ENCODE measurements at regions not wholly inside any gene's neighbourhood (a gene's known extent, or its start where the extent isn't known, plus 50 kb on each side); places are given as distances from the start of the nearest gene placed in this dataset.

DNA sequence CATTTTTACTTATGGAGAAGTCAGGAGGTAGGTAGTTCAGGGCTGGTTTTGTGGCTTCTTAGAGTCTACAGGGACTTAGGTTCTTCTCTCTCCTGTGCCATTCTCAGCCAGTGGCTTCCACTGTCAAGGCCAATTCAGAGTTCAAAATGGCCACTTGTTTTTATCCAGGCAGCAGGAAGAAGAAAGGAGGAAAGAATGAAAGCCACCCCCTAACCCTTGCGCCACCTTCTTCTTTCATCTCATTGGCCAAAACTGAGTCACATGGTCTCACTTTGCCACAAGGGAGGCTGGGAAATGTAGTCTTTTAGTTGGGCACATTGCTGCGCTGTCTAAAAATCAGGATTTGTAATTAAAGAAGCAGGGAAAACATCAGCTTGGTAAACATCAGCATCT is 60.8 kb upstream of the MED9 start:
- no peaks in the 10 kb centered on the region for H3K27me3 ChIP-seq (ENCODE audit: insufficient read depth, low read length, poor library complexity, severe bottlenecking)
- peak overlapping the region; percentile 70 for H2AFZ ChIP-seq (ENCODE audit: low read length)
- no peak overlapping the region for H3K4me3 ChIP-seq (ENCODE audit: low read length, poor library complexity, severe bottlenecking)
- H3K79me2 ChIP-seq (ENCODE audit: insufficient read depth, low read length) = no peaks in the 10 kb centered on the region
- peak overlapping the region; percentile 44 for H3K4me2 ChIP-seq (ENCODE audit: low read depth, low read length, poor library complexity, severe bottlenecking)
- peak overlapping the region; percentile 5 for H3K9ac ChIP-seq (ENCODE audit: low read depth, low read length, poor library complexity, severe bottlenecking)
- TF ChIP-seq, protein P1, sequence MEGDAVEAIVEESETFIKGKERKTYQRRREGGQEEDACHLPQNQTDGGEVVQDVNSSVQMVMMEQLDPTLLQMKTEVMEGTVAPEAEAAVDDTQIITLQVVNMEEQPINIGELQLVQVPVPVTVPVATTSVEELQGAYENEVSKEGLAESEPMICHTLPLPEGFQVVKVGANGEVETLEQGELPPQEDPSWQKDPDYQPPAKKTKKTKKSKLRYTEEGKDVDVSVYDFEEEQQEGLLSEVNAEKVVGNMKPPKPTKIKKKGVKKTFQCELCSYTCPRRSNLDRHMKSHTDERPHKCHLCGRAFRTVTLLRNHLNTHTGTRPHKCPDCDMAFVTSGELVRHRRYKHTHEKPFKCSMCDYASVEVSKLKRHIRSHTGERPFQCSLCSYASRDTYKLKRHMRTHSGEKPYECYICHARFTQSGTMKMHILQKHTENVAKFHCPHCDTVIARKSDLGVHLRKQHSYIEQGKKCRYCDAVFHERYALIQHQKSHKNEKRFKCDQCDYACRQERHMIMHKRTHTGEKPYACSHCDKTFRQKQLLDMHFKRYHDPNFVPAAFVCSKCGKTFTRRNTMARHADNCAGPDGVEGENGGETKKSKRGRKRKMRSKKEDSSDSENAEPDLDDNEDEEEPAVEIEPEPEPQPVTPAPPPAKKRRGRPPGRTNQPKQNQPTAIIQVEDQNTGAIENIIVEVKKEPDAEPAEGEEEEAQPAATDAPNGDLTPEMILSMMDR (conservative IDR thresholded peaks at IDR 0.05; ENCODE audit: low read length) = no peak
- TF ChIP-seq EZH2phosphoT487 (IDR thresholded peaks at IDR 0.05; ENCODE audit: borderline replicate concordance) = no peak
- H3F3A ChIP-seq (ENCODE audit: low read depth) = no peaks in the 10 kb centered on the region
- H3K36me3 ChIP-seq (ENCODE audit: insufficient read depth, low read length) = no peaks in the 10 kb centered on the region
- peaks cover 49% of the 10 kb centered on the region for H3K4me1 ChIP-seq (ENCODE audit: insufficient read depth, low read length, poor library complexity, severe bottlenecking)
- H3K9me3 ChIP-seq (ENCODE audit: insufficient read depth, low read depth, low read length) = no peaks in the 10 kb centered on the region
- no peaks in the 10 kb centered on the region for H4K20me1 ChIP-seq (ENCODE audit: insufficient read depth, low read length, poor library complexity, severe bottlenecking)
- H3K9me2 ChIP-seq (replicated peaks; ENCODE audit: low read depth, low read length) = no peaks in the 10 kb centered on the region

DNA sequence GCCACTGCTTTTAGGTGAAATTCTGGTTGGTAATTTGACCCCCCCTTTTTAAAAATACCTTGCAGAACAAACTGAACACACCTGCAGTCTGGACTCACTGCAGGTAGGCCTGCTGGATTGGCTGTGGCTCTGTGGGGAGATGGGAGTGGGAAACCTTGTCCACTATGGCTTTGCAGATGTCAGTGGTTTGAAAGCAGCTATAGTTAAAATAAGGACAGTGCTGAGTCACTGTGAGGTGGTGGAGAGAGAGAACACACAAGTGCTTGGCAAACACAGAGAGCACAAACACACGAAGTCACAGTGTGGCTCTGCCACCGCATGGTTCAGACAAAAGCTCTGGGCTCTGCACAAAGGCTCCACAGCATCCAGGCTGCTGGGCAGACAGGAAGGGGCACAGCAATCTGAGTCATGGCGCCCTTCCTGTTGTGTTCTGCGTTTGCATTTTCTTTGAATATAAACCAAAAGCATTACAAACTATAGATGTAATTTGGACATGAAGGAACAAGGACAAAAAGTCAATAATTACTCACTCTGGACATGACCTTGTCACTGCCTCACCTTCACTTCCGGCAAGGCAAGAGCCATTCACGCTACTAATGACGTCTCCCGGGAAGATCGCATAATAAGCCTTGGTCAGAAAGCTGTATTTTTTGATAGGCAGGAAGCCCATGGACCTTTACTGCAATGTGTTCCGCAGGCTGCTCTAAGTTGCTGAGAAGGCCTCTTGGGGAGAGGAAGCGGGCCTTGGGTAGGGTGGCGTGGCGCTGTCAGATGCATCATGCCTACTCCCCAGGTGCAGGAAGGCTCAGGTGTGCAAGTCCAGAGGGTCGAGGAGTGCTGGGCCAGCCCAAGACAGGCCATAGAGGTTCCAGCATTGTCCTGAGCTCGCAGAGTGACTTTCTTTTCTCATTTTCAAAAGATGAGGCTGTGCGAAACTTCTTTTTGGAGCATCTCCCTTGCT is 60.1 kb upstream of the MED9 start:
- Histone ChIP-seq H3K9me2 (replicated peaks; ENCODE audit: low read depth, low read length) (no peaks in the 10 kb centered on the region), H3K4me3 (ENCODE audit: low read length, poor library complexity, severe bottlenecking) (no peak overlapping the region), H3K36me3 (ENCODE audit: insufficient read depth, low read length) (no peaks in the 10 kb centered on the region), H2AFZ (ENCODE audit: low read length) (peak overlapping the region; percentile 70), H3K4me1 (ENCODE audit: insufficient read depth, low read length, poor library complexity, severe bottlenecking) (peaks cover 55% of the 10 kb centered on the region), H3K9me3 (ENCODE audit: insufficient read depth, low read depth, low read length) (no peaks in the 10 kb centered on the region), H4K20me1 (ENCODE audit: insufficient read depth, low read length, poor library complexity, severe bottlenecking) (no peaks in the 10 kb centered on the region), H3K9ac (ENCODE audit: low read depth, low read length, poor library complexity, severe bottlenecking) (peak overlapping the region; percentile 5), H3K4me2 (ENCODE audit: low read depth, low read length, poor library complexity, severe bottlenecking) (peak overlapping the region; percentile 44), H3K27me3 (ENCODE audit: insufficient read depth, low read length, poor library complexity, severe bottlenecking) (no peaks in the 10 kb centered on the region), H3K79me2 (ENCODE audit: insufficient read depth, low read length) (no peaks in the 10 kb centered on the region), H3F3A (ENCODE audit: low read depth) (no peaks in the 10 kb centered on the region)
- TF ChIP-seq, protein P1 (conservative IDR thresholded peaks at IDR 0.05; ENCODE audit: low read length) = no peak
- TF ChIP-seq EZH2phosphoT487 (IDR thresholded peaks at IDR 0.05; ENCODE audit: borderline replicate concordance) = no peak

- no peak overlapping the region for H3K4me2 ChIP-seq (ENCODE audit: low read depth, low read length, poor library complexity, severe bottlenecking)
Observed at GRCh38 chr17:17417718-17418181, 59.0 kb upstream of the MED9 start.

More at GRCh38 chr17:17417718-17418181, 59.0 kb upstream of the MED9 start:
- H3K79me2 ChIP-seq (ENCODE audit: insufficient read depth, low read length) = no peaks in the 10 kb centered on the region
- H3K4me3 ChIP-seq (ENCODE audit: low read length, poor library complexity, severe bottlenecking) = no peak overlapping the region
- no peaks in the 10 kb centered on the region for H3F3A ChIP-seq (ENCODE audit: low read depth)
- peaks cover 45% of the 10 kb centered on the region for H3K4me1 ChIP-seq (ENCODE audit: insufficient read depth, low read length, poor library complexity, severe bottlenecking)
- H4K20me1 ChIP-seq (ENCODE audit: insufficient read depth, low read length, poor library complexity, severe bottlenecking) = no peaks in the 10 kb centered on the region
- no peaks in the 10 kb centered on the region for H3K9me3 ChIP-seq (ENCODE audit: insufficient read depth, low read depth, low read length)
- no peaks in the 10 kb centered on the region for H3K9me2 ChIP-seq (replicated peaks; ENCODE audit: low read depth, low read length)
- no peak overlapping the region for H3K9ac ChIP-seq (ENCODE audit: low read depth, low read length, poor library complexity, severe bottlenecking)
- H3K36me3 ChIP-seq (ENCODE audit: insufficient read depth, low read length) = no peaks in the 10 kb centered on the region
- no peaks in the 10 kb centered on the region for H3K27me3 ChIP-seq (ENCODE audit: insufficient read depth, low read length, poor library complexity, severe bottlenecking)
- TF ChIP-seq, protein P1 (conservative IDR thresholded peaks at IDR 0.05; ENCODE audit: low read length) = no peak
- TF ChIP-seq EZH2phosphoT487 (IDR thresholded peaks at IDR 0.05; ENCODE audit: borderline replicate concordance) = no peak
- H2AFZ ChIP-seq (ENCODE audit: low read length) = no peak overlapping the region

Measured in Loucy (cell line).